C4-2B (cell line): ENCODE measurements at regions not wholly inside any gene's neighbourhood (a gene's known extent, or its start where the extent isn't known, plus 50 kb on each side); places are given as distances from the start of the nearest gene placed in this dataset.

Experiments
- ZFX ChIP-seq: fragments of 450-650 bp; IDR thresholded peaks from 2 replicates; pipeline ENCODE4 v1.6.1; 2017
- TF ChIP-seq, protein P1 (sequence below): fragments of 450-650 bp; conservative IDR thresholded peaks from 2 replicates; pipeline ENCODE4 v1.5.1; 2017; ENCODE audit warnings: mild to moderate bottlenecking

DNA sequence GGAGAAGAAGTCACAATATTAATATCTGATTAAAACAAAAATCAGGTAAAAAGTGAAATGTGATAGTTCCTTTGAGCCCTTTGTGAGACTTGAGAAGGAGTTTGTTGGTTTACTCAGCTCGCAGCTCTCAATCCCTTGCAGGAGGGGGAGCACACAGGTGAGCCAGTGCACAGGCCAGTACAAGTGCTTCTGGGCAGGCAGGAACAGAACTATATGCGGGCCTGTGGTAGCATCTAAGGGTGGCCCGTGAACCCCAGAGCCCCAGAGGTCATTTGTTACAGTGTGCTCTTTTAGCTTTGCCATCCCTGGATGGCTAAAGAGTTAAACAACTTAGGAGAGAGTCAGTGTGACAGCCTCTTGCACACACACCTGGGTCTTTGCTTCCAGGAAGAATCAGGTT is 215.3 kb upstream of the EDIL3 start:
- TF ChIP-seq, protein P1, sequence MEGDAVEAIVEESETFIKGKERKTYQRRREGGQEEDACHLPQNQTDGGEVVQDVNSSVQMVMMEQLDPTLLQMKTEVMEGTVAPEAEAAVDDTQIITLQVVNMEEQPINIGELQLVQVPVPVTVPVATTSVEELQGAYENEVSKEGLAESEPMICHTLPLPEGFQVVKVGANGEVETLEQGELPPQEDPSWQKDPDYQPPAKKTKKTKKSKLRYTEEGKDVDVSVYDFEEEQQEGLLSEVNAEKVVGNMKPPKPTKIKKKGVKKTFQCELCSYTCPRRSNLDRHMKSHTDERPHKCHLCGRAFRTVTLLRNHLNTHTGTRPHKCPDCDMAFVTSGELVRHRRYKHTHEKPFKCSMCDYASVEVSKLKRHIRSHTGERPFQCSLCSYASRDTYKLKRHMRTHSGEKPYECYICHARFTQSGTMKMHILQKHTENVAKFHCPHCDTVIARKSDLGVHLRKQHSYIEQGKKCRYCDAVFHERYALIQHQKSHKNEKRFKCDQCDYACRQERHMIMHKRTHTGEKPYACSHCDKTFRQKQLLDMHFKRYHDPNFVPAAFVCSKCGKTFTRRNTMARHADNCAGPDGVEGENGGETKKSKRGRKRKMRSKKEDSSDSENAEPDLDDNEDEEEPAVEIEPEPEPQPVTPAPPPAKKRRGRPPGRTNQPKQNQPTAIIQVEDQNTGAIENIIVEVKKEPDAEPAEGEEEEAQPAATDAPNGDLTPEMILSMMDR = no peak
- no peak for TF ChIP-seq ZFX
